Activated CD8-positive, alpha-beta memory T cell treated with anti-CD3 and anti-CD28 coated beads, Interleukin-2, amount 50 U/mL, for 1 hour (primary cell): ENCODE measurements at regions not wholly inside any gene's neighbourhood (a gene's known extent, or its start where the extent isn't known, plus 50 kb on each side); places are given as distances from the start of the nearest gene placed in this dataset.

ENCODE experiments used
- DNase-seq: peaks from one replicate; pipeline ENCODE4 v3.0.0-alpha.2; 2020; ENCODE audit errors: extremely low read depth

DNA sequence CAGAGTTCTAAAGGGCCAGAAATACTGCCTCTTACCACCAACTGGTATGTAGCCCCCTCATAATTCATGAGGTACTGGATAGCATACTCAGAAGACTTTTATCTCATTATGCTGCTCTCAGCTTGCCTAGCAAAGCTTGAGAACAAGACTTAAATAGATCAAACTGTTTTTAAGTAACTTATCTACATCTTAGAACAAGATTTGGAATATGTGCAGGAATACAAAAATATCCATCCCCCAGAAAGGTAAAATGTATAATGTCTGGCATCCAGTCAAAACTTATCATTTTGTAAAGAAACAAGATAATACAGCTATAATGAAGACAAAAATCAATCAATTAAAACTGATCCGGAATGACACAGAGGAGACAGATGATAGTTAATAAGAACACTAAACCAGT lies 400.4 kb upstream of the TGFBR2 start:
- no peak for DNase-seq

DNA sequence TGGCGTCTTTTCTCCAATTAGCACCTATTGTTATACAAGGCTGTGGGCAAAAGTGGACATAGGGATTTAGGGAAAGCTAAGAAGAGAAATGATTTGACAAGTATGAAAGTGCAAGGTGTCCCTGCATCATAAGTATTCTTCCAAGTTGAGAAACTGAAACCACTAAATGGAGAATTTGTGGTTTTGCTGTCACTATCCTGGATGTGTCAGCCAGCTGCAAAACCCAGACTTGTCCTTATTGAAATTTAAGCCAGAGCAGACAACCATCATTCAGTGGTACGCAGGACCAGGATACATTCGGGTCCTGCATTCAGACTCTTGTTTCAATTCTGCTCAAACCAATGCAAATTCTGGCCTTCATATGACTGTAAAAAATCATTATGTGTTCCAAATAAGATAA lies 384.8 kb upstream of the TGFBR2 start:
- no peak for DNase-seq

DNA sequence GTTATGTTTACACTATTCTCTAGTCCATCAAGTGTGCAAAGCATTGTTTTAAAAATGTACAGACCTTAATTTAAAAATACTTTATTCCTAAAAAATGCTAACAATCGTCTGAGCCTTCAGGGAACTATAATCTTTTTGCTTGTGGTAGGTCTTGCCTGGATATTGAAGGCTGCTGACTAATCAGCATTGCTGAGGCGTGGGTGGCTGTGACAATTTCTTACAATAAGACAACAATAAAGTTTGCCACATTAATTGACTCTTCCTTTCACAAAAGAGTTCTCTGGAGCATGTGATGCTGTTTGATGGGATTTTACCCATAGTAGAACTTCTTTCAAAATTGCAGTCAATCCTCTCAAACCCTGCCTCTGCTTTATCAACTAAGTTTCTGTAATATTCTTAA lies 384.0 kb upstream of the TGFBR2 start:
- no peak for DNase-seq

- DNase-seq: no peak
Measured at GRCh38 chr3:30225021-30225420, 381.4 kb upstream of the TGFBR2 start.

DNA sequence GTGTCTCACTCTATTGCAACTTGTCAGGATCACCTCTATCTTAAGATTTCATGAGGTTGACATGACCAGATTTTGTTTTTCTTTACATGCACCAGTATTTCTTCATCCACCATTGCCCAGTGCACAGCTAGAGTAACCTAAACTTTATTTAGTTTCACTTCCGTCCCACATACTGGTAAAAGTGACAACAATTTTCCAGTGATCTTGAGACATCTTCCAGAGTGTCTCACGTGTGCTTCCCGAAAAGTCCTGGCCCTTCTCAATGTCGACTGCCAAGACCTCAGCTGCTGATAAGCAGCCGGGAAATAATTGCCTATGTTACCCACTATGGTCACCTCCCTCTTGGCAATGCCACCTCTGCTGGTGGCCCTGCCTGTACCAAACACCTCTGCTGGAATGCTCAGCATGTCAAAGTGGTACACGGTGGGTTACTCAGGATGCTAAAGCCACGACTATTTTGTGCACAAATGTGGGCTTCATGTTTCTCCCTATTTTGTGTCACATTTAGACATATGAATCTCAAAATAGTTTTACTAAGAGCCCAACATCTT lies 379.7 kb upstream of the TGFBR2 start:
- DNase-seq: no peak

GRCh38 chr3:30227571-30228301 lies 378.7 kb upstream of the TGFBR2 start:
- no peak for DNase-seq

GRCh38 chr3:30228302-30228631 lies 378.1 kb upstream of the TGFBR2 start:
- no peak for DNase-seq

DNA sequence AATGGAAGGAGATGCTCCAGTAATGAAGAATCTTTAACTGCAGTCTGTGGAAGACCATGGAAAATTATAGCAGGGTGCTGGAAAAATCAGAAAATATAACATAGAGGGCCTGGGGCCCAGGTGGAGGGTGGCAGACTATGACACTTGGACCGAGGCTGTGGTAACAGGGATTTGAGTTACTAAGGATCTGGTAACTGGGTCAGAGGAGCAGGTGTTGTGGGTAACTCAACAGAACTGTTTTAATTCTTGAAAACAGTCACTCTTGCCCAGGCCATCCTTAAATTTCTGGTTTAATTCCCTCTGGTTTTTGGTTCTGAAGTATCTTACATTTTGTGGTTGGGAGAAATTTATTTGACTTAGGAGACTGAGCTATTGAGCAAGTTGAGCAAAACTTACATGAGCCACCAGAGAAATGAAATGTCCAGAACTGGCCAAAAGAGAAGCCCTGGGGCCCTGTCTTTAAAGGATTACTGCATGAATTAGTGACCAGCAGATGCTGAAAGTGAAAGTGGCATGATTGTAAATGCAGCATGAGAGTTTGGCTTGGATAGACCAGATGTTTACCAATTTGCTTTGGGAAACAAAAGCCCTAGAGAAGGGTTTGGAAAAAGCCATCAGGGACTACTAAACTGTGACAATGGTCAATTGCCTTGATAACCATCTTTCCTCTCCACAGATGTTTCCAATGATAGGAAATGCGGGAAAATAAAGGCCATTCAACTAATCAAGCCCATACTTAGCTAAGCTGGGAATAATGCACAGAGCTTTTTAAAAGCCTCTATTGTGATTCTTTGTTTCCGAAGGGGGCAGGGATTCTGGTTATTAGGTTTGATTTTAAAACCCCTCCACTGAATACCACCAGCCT lies 374.9 kb upstream of the TGFBR2 start:
- DNase-seq: no peak

GRCh38 chr3:30232142-30232541 lies 374.3 kb upstream of the TGFBR2 start:
- DNase-seq: no peak

GRCh38 chr3:30233913-30234646 lies 372.3 kb upstream of the TGFBR2 start:
- no peak for DNase-seq

GRCh38 chr3:30236011-30236410 lies 370.4 kb upstream of the TGFBR2 start:
- DNase-seq: no peak

DNA sequence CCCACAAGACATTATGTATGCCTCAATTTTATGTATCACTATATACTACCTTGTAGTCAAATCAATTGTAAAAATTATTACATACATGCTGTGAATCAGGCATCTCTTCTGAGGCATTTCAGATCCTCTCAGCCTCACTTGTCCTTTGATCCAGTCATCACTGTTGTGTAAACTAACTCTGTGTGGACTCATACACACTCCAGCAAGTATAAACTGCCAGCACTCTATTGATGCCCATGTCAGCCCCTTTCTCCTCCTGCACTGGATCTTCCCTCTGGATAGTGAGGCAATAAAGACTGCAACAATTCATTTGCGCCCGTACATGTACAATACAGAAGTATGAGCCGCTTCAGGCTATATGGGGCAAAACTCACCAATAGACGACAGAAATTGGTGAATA lies 364.7 kb upstream of the TGFBR2 start:
- DNase-seq: no peak

- no peak for DNase-seq
Measured at GRCh38 chr3:30245858-30246622, 360.4 kb upstream of the TGFBR2 start.

DNA sequence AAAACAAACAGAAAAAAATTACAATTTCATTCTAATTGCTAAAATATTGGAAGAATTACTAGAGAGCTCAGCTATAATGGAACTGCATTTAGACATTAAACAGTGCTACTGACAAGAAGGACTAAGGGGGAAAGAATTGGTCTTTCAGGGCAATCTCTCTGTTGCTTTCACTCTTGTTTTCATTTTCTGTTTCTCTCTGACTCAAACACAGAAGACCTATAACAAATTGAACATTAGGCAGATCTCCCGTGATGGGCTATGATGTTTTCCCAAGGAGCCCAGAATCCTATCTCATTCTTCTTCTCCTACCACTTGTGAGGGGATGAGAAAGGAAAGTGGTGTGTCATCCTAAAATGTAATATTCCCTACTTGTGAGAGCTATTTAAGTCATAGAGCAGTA lies 358.0 kb upstream of the TGFBR2 start:
- DNase-seq: no peak

DNA sequence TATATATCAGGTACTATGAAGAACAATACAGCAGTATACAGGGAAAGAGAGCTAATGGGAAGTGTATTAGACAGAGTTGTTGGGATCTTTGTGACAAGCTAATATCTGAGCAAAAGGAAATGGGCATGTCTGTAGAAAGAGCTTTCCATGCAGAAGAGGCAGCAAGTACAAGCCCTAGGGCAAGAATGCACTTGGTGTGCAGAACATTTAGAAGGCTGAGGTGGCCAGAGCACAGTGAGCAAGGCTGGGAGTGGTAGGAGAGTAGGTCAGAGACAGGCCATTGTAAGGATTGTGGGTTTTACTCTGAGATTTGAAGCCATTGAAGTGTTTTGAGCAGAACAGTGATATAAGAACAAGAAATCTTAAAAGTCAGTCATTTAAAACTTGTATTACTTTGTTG lies 353.9 kb upstream of the TGFBR2 start:
- no peak for DNase-seq

- DNase-seq: no peak
Measured at GRCh38 chr3:30253832-30254231, 352.6 kb upstream of the TGFBR2 start.

GRCh38 chr3:30256474-30256873 lies 349.9 kb upstream of the TGFBR2 start:
- no peak for DNase-seq

DNA sequence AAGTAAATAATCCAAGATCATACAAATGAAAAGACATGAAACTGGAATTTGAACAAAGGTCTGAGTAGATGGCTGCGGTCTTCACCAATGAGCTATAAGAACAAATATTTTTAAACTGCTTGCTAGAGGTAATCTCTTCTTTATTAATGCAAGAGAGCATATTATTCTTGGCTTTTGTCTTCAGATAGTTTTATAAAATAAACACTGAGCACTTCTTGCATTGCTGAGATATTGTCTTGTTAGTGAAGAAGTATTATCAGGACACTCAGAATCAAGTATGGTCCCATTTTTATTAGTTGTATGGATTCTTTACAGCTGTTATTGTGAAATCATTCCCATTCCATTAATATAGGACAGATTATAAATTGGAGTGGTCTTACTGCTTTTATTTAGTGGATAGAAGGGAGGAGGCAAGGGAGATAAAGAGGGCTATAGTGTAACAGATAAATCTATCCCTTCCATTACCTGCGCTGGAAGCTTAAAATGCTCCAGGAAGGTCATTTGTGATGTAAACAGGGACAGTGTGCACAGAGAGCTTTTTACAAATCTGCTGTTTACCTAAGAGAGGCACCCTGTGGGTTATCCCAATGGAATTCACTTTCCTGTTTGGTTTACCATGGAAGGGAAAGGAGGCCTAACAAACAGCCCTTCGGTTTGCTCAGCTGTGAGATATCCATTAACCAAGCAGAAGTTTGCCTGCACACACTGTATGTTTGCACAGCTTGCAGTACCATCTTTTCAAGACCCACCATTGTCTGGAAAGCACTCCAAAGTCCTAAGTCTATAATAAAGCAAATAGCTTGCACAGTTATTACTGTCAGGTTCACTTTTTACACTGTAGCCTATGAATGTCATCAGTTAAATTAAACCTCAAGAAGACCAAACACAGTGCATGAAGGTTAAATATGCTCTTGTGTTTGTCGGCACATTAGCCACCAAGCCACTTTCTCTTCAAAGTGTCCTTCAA lies 347.7 kb upstream of the TGFBR2 start:
- no peak for DNase-seq

DNA sequence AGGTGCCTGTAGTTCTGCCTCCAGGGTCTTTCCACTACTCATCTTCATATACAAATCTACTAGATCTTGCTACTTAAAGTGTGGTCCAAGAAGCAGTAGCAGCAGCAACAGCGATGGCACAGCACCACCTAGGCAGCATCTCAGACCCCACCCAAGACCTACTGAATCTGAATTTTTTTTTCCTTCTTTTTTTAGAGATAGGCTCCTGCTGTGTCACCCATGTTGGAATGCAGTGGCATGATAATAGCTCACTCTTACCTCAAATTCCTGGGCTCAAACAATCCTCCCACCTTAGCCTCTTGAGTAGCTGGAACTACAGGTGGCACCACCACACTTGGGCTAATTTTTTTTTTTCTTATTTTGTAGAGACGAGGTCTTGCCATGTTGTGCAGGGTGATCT lies 346.7 kb upstream of the TGFBR2 start:
- DNase-seq: no peak

- no peak for DNase-seq
Measured at GRCh38 chr3:30260762-30261161, 345.6 kb upstream of the TGFBR2 start.
